ENCODE measurements at regions not wholly inside any gene's neighbourhood (a gene's known extent, or its start where the extent isn't known, plus 50 kb on each side); places are given as distances from the start of the nearest gene placed in this dataset.

GRCh38 chr6:78500299-78501089 lies 366.9 kb upstream of the IRAK1BP1 start (continued):
- TF ChIP-seq, protein P1, sequence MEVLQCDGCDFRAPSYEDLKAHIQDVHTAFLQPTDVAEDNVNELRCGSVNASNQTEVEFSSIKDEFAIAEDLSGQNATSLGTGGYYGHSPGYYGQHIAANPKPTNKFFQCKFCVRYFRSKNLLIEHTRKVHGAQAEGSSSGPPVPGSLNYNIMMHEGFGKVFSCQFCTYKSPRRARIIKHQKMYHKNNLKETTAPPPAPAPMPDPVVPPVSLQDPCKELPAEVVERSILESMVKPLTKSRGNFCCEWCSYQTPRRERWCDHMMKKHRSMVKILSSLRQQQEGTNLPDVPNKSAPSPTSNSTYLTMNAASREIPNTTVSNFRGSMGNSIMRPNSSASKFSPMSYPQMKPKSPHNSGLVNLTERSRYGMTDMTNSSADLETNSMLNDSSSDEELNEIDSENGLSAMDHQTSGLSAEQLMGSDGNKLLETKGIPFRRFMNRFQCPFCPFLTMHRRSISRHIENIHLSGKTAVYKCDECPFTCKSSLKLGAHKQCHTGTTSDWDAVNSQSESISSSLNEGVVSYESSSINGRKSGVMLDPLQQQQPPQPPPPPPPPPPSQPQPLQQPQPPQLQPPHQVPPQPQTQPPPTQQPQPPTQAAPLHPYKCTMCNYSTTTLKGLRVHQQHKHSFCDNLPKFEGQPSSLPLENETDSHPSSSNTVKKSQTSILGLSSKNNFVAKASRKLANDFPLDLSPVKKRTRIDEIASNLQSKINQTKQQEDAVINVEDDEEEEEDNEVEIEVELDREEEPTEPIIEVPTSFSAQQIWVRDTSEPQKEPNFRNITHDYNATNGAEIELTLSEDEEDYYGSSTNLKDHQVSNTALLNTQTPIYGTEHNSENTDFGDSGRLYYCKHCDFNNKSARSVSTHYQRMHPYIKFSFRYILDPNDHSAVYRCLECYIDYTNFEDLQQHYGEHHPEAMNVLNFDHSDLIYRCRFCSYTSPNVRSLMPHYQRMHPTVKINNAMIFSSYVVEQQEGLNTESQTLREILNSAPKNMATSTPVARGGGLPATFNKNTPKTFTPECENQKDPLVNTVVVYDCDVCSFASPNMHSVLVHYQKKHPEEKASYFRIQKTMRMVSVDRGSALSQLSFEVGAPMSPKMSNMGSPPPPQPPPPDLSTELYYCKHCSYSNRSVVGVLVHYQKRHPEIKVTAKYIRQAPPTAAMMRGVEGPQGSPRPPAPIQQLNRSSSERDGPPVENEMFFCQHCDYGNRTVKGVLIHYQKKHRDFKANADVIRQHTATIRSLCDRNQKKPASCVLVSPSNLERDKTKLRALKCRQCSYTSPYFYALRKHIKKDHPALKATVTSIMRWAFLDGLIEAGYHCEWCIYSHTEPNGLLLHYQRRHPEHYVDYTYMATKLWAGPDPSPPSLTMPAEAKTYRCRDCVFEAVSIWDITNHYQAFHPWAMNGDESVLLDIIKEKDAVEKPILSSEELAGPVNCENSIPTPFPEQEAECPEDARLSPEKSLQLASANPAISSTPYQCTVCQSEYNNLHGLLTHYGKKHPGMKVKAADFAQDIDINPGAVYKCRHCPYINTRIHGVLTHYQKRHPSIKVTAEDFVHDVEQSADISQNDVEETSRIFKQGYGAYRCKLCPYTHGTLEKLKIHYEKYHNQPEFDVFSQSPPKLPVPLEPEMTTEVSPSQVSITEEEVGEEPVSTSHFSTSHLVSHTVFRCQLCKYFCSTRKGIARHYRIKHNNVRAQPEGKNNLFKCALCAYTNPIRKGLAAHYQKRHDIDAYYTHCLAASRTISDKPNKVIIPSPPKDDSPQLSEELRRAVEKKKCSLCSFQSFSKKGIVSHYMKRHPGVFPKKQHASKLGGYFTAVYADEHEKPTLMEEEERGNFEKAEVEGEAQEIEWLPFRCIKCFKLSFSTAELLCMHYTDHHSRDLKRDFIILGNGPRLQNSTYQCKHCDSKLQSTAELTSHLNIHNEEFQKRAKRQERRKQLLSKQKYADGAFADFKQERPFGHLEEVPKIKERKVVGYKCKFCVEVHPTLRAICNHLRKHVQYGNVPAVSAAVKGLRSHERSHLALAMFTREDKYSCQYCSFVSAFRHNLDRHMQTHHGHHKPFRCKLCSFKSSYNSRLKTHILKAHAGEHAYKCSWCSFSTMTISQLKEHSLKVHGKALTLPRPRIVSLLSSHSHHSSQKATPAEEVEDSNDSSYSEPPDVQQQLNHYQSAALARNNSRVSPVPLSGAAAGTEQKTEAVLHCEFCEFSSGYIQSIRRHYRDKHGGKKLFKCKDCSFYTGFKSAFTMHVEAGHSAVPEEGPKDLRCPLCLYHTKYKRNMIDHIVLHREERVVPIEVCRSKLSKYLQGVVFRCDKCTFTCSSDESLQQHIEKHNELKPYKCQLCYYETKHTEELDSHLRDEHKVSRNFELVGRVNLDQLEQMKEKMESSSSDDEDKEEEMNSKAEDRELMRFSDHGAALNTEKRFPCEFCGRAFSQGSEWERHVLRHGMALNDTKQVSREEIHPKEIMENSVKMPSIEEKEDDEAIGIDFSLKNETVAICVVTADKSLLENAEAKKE (CRISPR knock-in tag; IDR thresholded peaks at IDR 0.05), result no peak
- TF ChIP-seq NANOG (IDR thresholded peaks at IDR 0.05; ENCODE audit: borderline replicate concordance) (no peak), JUNB (IDR thresholded peaks at IDR 0.05; ENCODE audit: unreplicated experiment) (no peak), EZH2 (IDR thresholded peaks at IDR 0.05; ENCODE audit: low read depth, unreplicated experiment) (no peak), ZNF331 (CRISPR knock-in tag; IDR thresholded peaks at IDR 0.05; ENCODE audit: low read depth) (no peak), STAT1 (IDR thresholded peaks at IDR 0.05; ENCODE audit: unreplicated experiment) (no peak)
- TF ChIP-seq, protein P2, sequence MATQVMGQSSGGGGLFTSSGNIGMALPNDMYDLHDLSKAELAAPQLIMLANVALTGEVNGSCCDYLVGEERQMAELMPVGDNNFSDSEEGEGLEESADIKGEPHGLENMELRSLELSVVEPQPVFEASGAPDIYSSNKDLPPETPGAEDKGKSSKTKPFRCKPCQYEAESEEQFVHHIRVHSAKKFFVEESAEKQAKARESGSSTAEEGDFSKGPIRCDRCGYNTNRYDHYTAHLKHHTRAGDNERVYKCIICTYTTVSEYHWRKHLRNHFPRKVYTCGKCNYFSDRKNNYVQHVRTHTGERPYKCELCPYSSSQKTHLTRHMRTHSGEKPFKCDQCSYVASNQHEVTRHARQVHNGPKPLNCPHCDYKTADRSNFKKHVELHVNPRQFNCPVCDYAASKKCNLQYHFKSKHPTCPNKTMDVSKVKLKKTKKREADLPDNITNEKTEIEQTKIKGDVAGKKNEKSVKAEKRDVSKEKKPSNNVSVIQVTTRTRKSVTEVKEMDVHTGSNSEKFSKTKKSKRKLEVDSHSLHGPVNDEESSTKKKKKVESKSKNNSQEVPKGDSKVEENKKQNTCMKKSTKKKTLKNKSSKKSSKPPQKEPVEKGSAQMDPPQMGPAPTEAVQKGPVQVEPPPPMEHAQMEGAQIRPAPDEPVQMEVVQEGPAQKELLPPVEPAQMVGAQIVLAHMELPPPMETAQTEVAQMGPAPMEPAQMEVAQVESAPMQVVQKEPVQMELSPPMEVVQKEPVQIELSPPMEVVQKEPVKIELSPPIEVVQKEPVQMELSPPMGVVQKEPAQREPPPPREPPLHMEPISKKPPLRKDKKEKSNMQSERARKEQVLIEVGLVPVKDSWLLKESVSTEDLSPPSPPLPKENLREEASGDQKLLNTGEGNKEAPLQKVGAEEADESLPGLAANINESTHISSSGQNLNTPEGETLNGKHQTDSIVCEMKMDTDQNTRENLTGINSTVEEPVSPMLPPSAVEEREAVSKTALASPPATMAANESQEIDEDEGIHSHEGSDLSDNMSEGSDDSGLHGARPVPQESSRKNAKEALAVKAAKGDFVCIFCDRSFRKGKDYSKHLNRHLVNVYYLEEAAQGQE (IDR thresholded peaks at IDR 0.05; ENCODE audit: unreplicated experiment), result no peak
- TF ChIP-seq, protein P3, sequence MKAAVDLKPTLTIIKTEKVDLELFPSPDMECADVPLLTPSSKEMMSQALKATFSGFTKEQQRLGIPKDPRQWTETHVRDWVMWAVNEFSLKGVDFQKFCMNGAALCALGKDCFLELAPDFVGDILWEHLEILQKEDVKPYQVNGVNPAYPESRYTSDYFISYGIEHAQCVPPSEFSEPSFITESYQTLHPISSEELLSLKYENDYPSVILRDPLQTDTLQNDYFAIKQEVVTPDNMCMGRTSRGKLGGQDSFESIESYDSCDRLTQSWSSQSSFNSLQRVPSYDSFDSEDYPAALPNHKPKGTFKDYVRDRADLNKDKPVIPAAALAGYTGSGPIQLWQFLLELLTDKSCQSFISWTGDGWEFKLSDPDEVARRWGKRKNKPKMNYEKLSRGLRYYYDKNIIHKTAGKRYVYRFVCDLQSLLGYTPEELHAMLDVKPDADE (IDR thresholded peaks at IDR 0.05), result no peak

All from GM23338 (cell line).